Fibroblast of upper back skin (primary cell): ENCODE measurements at regions not wholly inside any gene's neighbourhood (a gene's known extent, or its start where the extent isn't known, plus 50 kb on each side); places are given as distances from the start of the nearest gene placed in this dataset.
"Not testable (repeated sequence)": the region's sequence is repeated elsewhere in the genome, so short reads cannot be mapped to it uniquely, and the experiment has no call there.

ENCODE experiments used
- DNase-seq: peaks from one replicate; pipeline ENCODE4 v3.0.0-alpha.2; 2013

DNA sequence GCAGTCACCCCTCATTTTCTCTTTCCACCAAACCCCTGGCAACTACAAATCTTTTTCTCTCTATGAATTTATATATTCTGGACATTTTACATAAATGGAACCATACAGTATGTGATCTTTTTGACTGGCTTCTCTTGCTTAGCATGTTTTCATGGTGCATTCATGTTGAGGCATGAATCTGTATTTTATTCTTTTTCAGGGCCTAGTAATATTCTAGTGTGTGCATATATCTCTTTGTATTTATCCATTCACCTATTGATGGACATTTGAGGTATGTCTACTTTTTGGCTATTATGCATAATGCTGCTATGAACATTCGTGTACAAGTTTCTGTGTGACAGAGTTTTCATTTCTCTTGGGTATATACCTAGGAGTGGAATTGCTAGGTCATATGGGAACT, 78.2 kb downstream of the HACD1 start:
- DNase-seq, result no peak

- no peak for DNase-seq
Observed at GRCh38 chr10:17537281-17537680, 79.9 kb downstream of the HACD1 start.

DNA sequence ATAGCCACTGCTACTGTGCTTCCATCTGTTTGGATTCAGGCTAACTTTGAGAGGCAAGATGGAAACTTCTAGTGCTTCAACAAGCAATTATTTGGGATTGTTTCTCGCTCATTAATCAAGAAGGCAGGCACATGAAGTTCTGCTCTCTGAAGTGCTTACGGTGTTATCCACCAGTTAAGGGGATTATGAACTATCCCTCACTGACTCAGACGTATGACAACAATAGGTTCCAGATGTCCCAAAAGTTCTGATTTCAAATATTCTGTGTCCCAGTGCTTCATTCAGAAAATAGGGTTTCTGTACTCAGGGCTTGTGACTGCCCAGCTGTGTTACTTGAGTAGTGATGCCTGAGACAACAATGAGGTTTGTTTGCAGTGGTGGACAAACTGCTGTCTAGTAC, 81.0 kb downstream of the HACD1 start:
- DNase-seq, result no peak

DNA sequence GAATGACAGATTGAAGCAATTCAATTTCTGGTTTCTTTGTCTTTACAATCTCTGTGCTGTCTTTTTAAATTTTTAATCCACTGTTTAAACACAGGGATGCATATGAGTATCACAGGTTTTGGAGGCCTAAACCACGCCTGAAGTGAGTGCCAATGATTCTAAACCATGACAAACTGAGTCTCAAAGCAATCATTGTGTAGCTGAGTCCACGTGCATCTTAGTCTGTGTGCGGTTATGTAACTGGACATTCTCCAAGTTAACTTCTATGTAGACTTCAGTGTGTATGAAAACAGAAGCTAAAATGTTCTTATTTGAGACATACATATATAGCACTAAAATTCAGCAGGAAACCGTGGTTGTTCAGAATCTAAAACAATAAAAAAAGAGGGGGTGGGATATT, 79.3 kb upstream of the ST8SIA6 start:
- DNase-seq, result peak; percentile 35

DNA sequence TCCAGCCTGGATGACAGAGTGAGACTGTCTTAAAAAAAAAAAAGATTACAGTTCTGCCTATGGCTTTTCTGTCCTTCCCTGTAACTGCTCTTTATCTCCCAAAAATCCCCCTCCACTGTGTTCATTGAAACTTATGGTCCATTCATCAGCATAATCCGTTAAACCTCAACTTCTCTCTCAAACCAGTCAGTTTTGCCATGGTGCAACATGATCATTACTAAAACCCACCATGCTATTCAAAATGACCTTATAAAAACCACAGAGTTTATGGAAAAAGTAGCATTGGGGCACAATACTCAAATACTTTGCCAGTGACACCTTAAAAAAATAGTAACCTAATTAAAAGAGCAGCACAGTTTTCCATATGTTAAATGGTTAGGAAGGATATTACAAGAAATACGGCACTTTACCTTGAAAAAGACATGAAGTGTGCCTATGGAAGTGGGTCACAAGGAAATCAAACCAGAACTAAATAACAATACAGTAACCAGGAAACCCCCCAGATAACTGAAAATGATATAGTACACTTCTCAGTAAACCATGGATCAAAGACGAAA, 74.0 kb upstream of the ST8SIA6 start:
- DNase-seq, result no peak

GRCh38 chr10:17527514-17528146, 73.2 kb upstream of the ST8SIA6 start:
- peak; percentile 84 for DNase-seq

GRCh38 chr10:17526571-17526970, 72.2 kb upstream of the ST8SIA6 start:
- DNase-seq, result not testable (repeated sequence)

DNA sequence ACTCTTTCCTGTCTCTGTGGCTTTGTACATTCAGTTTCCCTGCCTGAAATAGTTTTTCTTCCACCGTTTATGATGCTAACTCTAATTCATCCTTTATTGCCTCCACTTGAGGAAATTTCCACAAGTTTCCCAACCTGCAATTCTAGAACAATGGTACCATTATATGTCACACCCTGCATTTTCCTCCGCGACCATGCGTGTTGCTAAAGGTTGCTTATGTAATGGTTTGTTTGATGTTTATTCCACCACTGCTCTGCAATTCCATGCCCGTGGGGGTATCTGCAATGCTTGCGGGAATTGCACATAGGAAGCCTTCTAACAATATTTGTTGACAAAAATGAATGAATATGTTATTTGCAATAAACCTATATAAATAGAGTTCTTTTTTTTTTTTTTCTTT, 69.5 kb upstream of the ST8SIA6 start:
- no peak for DNase-seq

DNA sequence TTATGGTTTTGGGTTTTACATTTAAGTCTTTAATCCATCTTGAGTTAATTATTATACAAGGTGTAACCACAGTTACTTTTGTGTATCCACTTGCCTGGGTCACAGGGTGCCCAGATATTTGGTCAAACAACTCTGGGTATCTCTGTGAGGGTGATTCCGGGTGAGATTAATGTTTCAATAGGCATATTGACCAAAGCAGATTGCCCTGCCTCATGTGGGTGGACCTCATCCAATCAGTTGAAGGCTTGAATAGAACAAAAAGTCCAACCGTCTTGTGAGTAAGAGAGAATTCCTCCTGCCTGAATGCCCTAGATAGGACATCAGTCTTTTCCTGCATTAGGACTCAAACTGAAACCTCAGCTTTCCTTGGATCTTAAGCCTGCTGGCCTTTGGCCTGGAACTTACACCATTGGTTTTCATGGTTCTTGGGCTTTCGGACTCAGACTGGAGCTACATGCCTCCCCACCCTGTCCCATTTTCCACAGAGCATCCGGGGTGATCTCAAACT, 68.9 kb upstream of the ST8SIA6 start:
- no peak for DNase-seq

DNA sequence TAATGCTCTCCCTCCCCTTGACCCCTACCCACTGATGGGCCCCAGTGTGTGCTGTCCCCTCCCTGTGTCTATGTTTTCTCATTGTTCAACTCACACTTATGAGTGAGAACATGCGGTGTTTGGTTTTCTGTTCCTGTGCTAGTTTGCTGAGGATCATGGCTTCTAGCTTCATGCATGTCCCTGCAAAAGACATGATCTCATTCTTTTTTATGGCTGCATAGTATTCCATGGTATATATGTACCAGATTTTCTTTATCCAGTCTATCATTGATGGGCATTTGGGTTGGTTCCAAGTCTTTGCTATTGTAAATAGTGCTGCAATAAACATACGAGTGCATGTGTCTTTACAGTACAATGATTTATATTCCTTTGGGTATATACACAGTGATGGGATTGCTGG, 67.9 kb upstream of the ST8SIA6 start:
- DNase-seq, result not testable (repeated sequence)

- DNase-seq, result no peak
Observed at GRCh38 chr10:17519457-17519856, 65.1 kb upstream of the ST8SIA6 start.

GRCh38 chr10:17518338-17518737, 63.9 kb upstream of the ST8SIA6 start:
- DNase-seq, result no peak

DNA sequence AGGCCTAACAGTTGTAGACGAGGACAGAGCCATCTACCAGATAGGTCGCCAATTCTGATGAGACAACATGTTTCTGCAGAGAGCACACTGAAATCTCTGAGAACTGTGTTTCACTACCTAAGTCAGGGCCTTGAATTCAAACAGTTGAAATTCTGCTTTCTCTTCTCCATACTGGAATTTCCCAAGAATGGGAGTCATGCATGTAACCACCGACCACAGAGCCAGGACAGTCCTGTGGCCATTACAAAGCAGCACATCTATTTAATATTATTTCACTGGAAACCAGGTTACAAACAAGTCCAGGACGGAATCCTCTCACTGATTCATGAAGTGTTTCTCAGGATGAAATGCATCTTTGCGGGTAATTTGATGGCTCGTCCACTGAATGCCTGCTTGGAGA, 62.0 kb upstream of the ST8SIA6 start:
- DNase-seq, result peak; percentile 42

DNA sequence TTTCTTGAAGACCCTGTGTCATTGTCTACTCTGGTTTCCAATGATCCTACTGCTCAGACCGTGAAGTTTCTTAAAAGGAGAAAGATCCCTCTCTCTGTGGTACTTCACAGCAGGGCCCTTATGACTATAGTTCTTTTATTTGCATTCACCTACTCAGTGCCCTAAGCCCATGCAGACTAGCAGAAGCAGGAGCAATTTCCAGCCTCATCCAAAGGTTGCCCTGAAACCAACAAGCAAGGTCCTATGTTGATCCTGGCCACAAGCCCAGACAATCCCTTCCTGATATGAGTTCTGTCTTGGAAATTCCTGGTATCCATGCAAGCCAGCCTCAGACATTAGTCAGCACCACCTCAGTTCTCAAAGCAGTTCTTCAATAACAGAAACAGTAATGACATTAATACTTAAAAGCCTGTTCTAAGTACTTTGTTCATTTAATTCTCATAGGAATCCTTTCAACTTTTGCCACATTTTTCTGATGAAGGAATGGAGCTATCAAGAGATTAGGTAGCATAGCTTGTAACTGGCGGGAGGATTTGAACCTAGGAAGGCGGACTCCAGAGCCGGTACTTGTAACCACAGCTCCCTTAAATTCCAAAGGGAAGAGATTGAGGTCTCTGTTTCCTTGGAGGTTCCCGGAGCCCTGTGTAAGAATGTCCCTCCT, 58.1 kb upstream of the ST8SIA6 start:
- DNase-seq, result peak; percentile 99

- no peak for DNase-seq
Observed at GRCh38 chr10:17510242-17510908, 56.0 kb upstream of the ST8SIA6 start.

GRCh38 chr10:17507538-17507937, 53.1 kb upstream of the ST8SIA6 start:
- DNase-seq, result no peak

DNA sequence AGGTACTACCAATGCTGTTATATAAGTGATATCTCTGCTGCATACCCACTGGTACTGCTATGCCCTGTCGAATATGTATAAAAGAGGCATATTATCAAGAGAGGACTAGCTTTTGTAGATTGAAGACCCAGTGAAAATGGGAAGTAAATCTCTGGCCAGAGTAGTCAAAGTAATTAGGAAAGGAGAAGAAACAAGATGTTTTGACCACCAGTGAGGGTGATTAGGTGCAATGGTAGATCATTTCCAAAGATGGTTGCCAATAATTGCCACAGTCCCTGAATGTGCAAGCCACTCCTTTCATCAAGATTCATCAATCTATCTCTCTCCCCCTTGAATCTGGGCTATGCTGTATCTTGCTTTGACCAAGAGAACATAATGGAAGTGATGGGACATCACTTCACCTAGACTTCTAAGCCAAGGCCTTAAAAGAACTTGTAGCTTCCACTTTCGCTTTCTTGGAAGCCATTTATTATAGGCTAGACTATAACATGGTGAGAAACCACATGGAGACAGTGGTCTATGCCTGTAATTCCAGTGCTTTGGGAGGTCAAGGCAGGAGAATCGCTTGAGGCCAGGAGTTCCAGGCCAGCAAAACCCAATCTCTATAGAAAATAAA, 52.6 kb upstream of the ST8SIA6 start:
- DNase-seq, result no peak

DNA sequence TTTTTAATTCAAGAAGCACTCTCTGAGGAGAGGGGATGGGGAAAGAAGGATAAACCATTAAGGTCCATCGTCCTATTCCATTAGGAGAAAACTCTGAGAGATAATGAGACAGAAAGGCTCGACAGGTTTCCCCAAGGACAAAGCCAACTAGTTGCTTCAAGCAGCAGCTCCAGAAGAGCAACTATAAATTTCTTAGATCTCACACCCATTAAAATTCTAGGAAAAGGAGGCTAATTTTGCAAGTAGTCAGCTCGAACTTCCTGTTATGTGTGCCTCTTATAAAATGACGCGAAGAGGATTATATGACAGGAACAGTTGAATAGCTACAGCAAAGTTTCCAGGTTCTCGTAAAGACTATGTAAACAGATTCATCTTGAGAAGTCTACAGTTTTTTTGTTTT, 52.0 kb upstream of the ST8SIA6 start:
- no peak for DNase-seq

- DNase-seq, result peak; percentile 89
Observed at GRCh38 chr10:17504547-17505245, 50.3 kb upstream of the ST8SIA6 start.
